HEK293 (cell line): ENCODE measurements at regions not wholly inside any gene's neighbourhood (a gene's known extent, or its start where the extent isn't known, plus 50 kb on each side); places are given as distances from the start of the nearest gene placed in this dataset.
A peak's percentile ranks its signal among the peaks of the same experiment; 100 is the strongest.

ENCODE experiments used
- HOXA7 ChIP-seq: sonication (generic); formaldehyde crosslinking; IDR thresholded peaks from 2 replicates; pipeline ENCODE4 v1.8.1; 2022; ENCODE audit warnings: missing genetic modification reagents, borderline replicate concordance
- HOXC10 ChIP-seq: sonication (generic); formaldehyde crosslinking; IDR thresholded peaks from 2 replicates; pipeline ENCODE4 v1.8.1; 2023; ENCODE audit warnings: mild to moderate bottlenecking, missing genetic modification reagents
- HOXD13 ChIP-seq: sonication (generic); formaldehyde crosslinking; IDR thresholded peaks from 2 replicates; pipeline ENCODE4 v1.8.0; 2022; ENCODE audit warnings: missing genetic modification reagents, borderline replicate concordance
- INSM2 ChIP-seq: fragments of 450-650 bp; formaldehyde crosslinking; IDR thresholded peaks from 2 replicates; pipeline ENCODE4 v1.5.1; 2016; ENCODE audit warnings: missing biosample characterization, missing genetic modification characterization
- MZF1 ChIP-seq: fragments of 450-650 bp; formaldehyde crosslinking; IDR thresholded peaks from 2 replicates; pipeline ENCODE4 v1.5.1; 2017; ENCODE audit warnings: missing biosample characterization, missing genetic modification characterization, borderline replicate concordance
- ZBTB20 ChIP-seq: fragments of 450-650 bp; formaldehyde crosslinking; IDR thresholded peaks from 2 replicates; pipeline ENCODE4 v1.5.1; 2016; ENCODE audit warnings: missing biosample characterization, missing genetic modification characterization
- ZBTB8A ChIP-seq: fragments of 450-650 bp; formaldehyde crosslinking; IDR thresholded peaks from 2 replicates; pipeline ENCODE4 v1.5.1; 2016; ENCODE audit warnings: missing biosample characterization, missing genetic modification characterization
- ZNF169 ChIP-seq: fragments of 450-650 bp; formaldehyde crosslinking; IDR thresholded peaks from 2 replicates; pipeline ENCODE4 v1.5.1; 2016; ENCODE audit warnings: missing biosample characterization, missing genetic modification characterization
- ZNF174 ChIP-seq: fragments of 450-650 bp; formaldehyde crosslinking; IDR thresholded peaks from 2 replicates; pipeline ENCODE4 v1.5.0; 2017; ENCODE audit warnings: missing biosample characterization, mild to moderate bottlenecking, missing genetic modification characterization
- ZNF266 ChIP-seq: fragments of 450-650 bp; formaldehyde crosslinking; IDR thresholded peaks from 2 replicates; pipeline ENCODE4 v1.5.1; 2016; ENCODE audit warnings: missing biosample characterization, missing genetic modification characterization, low read depth
- ZNF324 ChIP-seq: fragments of 450-650 bp; formaldehyde crosslinking; IDR thresholded peaks from 2 replicates; pipeline ENCODE4 v1.5.1; 2016; ENCODE audit warnings: missing biosample characterization, missing genetic modification characterization
- ZNF354C ChIP-seq: fragments of 450-650 bp; formaldehyde crosslinking; IDR thresholded peaks from 2 replicates; pipeline ENCODE4 v1.5.1; 2016; ENCODE audit warnings: missing biosample characterization, missing genetic modification characterization, low read depth, borderline replicate concordance
- ZNF404 ChIP-seq: fragments of 450-650 bp; formaldehyde crosslinking; IDR thresholded peaks from 2 replicates; pipeline ENCODE4 v1.5.1; 2017; ENCODE audit warnings: missing biosample characterization, missing genetic modification characterization
- ZNF423 ChIP-seq: fragments of 450-650 bp; formaldehyde crosslinking; IDR thresholded peaks from 2 replicates; pipeline ENCODE4 v1.5.1; 2016; ENCODE audit warnings: missing biosample characterization, missing genetic modification characterization
- ZNF510 ChIP-seq: fragments of 450-650 bp; formaldehyde crosslinking; IDR thresholded peaks from 2 replicates; pipeline ENCODE4 v1.5.1; 2018; ENCODE audit warnings: mild to moderate bottlenecking, missing genetic modification characterization, missing biosample characterization; ENCODE audit not compliant: insufficient replicate concordance
- ZNF514 ChIP-seq: fragments of 450-650 bp; formaldehyde crosslinking; IDR thresholded peaks from 2 replicates; pipeline ENCODE4 v1.5.1; 2016; ENCODE audit warnings: missing biosample characterization, missing genetic modification characterization
- ZNF521 ChIP-seq: fragments of 450-650 bp; formaldehyde crosslinking; IDR thresholded peaks from 2 replicates; pipeline ENCODE4 v1.5.1; 2017; ENCODE audit warnings: missing biosample characterization, mild to moderate bottlenecking, missing genetic modification characterization
- ZNF623 ChIP-seq: fragments of 450-650 bp; formaldehyde crosslinking; IDR thresholded peaks from 2 replicates; pipeline ENCODE4 v1.5.1; 2016; ENCODE audit warnings: missing biosample characterization, missing genetic modification characterization
- ZSCAN5A ChIP-seq: fragments of 450-650 bp; formaldehyde crosslinking; IDR thresholded peaks from 2 replicates; pipeline ENCODE4 v1.5.1; 2016; ENCODE audit warnings: missing biosample characterization, missing genetic modification characterization
- ZXDB ChIP-seq: fragments of 450-650 bp; formaldehyde crosslinking; IDR thresholded peaks from 2 replicates; pipeline ENCODE4 v1.5.1; 2016; ENCODE audit warnings: missing biosample characterization, missing genetic modification characterization
- TF ChIP-seq, protein P1 (sequence below): fragments of 450-650 bp; formaldehyde crosslinking; IDR thresholded peaks from 2 replicates; pipeline ENCODE4 v1.5.1; 2017; ENCODE audit warnings: missing biosample characterization, missing genetic modification characterization
- TF ChIP-seq, protein P2 (sequence below): fragments of 450-650 bp; formaldehyde crosslinking; optimal IDR thresholded peaks from 2 replicates; pipeline ENCODE3; 2016; ENCODE audit warnings: missing biosample characterization, mild to moderate bottlenecking, missing genetic modification characterization
- TF ChIP-seq, protein P3 (sequence below): fragments of 450-650 bp; formaldehyde crosslinking; IDR thresholded peaks from 2 replicates; pipeline ENCODE4 v1.5.1; 2016; ENCODE audit warnings: missing biosample characterization, missing genetic modification characterization, borderline replicate concordance
- TF ChIP-seq, protein P4 (sequence below): fragments of 450-650 bp; IDR thresholded peaks from 2 replicates; pipeline ENCODE4 v1.5.1; 2018; ENCODE audit warnings: missing biosample characterization, mild to moderate bottlenecking, missing genetic modification characterization
- TF ChIP-seq, protein P5 (sequence below): fragments of 450-650 bp; formaldehyde crosslinking; IDR thresholded peaks from 2 replicates; pipeline ENCODE4 v1.5.1; 2017; ENCODE audit warnings: missing biosample characterization, missing genetic modification characterization

- TF ChIP-seq INSM2 (tag by site-specific recombination): 0 out of 2 replicates have a peak, but pooled peaks have one; percentile 33
- TF ChIP-seq, protein P1, sequence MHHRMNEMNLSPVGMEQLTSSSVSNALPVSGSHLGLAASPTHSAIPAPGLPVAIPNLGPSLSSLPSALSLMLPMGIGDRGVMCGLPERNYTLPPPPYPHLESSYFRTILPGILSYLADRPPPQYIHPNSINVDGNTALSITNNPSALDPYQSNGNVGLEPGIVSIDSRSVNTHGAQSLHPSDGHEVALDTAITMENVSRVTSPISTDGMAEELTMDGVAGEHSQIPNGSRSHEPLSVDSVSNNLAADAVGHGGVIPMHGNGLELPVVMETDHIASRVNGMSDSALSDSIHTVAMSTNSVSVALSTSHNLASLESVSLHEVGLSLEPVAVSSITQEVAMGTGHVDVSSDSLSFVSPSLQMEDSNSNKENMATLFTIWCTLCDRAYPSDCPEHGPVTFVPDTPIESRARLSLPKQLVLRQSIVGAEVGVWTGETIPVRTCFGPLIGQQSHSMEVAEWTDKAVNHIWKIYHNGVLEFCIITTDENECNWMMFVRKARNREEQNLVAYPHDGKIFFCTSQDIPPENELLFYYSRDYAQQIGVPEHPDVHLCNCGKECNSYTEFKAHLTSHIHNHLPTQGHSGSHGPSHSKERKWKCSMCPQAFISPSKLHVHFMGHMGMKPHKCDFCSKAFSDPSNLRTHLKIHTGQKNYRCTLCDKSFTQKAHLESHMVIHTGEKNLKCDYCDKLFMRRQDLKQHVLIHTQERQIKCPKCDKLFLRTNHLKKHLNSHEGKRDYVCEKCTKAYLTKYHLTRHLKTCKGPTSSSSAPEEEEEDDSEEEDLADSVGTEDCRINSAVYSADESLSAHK (tag by site-specific recombination): peak; percentile 81
- TF ChIP-seq ZBTB8A (tag by site-specific recombination): peak; percentile 96
- TF ChIP-seq, protein P2, sequence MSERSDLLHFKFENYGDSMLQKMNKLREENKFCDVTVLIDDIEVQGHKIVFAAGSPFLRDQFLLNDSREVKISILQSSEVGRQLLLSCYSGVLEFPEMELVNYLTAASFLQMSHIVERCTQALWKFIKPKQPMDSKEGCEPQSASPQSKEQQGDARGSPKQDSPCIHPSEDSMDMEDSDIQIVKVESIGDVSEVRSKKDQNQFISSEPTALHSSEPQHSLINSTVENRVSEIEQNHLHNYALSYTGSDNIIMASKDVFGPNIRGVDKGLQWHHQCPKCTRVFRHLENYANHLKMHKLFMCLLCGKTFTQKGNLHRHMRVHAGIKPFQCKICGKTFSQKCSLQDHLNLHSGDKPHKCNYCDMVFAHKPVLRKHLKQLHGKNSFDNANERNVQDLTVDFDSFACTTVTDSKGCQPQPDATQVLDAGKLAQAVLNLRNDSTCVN: no peak
- TF ChIP-seq, protein P3, sequence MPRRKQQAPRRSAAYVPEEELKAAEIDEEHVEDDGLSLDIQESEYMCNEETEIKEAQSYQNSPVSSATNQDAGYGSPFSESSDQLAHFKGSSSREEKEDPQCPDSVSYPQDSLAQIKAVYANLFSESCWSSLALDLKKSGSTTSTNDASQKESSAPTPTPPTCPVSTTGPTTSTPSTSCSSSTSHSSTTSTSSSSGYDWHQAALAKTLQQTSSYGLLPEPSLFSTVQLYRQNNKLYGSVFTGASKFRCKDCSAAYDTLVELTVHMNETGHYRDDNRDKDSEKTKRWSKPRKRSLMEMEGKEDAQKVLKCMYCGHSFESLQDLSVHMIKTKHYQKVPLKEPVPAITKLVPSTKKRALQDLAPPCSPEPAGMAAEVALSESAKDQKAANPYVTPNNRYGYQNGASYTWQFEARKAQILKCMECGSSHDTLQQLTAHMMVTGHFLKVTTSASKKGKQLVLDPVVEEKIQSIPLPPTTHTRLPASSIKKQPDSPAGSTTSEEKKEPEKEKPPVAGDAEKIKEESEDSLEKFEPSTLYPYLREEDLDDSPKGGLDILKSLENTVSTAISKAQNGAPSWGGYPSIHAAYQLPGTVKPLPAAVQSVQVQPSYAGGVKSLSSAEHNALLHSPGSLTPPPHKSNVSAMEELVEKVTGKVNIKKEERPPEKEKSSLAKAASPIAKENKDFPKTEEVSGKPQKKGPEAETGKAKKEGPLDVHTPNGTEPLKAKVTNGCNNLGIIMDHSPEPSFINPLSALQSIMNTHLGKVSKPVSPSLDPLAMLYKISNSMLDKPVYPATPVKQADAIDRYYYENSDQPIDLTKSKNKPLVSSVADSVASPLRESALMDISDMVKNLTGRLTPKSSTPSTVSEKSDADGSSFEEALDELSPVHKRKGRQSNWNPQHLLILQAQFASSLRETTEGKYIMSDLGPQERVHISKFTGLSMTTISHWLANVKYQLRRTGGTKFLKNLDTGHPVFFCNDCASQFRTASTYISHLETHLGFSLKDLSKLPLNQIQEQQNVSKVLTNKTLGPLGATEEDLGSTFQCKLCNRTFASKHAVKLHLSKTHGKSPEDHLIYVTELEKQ (tag by site-specific recombination): peak; percentile 68
- TF ChIP-seq, protein P4, sequence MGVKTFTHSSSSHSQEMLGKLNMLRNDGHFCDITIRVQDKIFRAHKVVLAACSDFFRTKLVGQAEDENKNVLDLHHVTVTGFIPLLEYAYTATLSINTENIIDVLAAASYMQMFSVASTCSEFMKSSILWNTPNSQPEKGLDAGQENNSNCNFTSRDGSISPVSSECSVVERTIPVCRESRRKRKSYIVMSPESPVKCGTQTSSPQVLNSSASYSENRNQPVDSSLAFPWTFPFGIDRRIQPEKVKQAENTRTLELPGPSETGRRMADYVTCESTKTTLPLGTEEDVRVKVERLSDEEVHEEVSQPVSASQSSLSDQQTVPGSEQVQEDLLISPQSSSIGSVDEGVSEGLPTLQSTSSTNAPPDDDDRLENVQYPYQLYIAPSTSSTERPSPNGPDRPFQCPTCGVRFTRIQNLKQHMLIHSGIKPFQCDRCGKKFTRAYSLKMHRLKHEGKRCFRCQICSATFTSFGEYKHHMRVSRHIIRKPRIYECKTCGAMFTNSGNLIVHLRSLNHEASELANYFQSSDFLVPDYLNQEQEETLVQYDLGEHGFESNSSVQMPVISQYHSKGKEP (tag by site-specific recombination): peak; percentile 96
- TF ChIP-seq ZNF510 (tag by site-specific recombination): no peak
- no peak for TF ChIP-seq ZNF514 (tag by site-specific recombination)
- no peak for TF ChIP-seq ZNF623
- TF ChIP-seq HOXA7: no peak
- TF ChIP-seq ZNF354C (tag by site-specific recombination): no peak
- TF ChIP-seq ZBTB20 (tag by site-specific recombination): no peak
- peak; percentile 56; the same call in 1 of the 2 replicates for TF ChIP-seq ZNF423
- TF ChIP-seq ZXDB (tag by site-specific recombination): peak; percentile 72
- TF ChIP-seq ZNF521: no peak
- no peak for TF ChIP-seq HOXD13
- TF ChIP-seq ZNF324: no peak
- TF ChIP-seq, protein P5, sequence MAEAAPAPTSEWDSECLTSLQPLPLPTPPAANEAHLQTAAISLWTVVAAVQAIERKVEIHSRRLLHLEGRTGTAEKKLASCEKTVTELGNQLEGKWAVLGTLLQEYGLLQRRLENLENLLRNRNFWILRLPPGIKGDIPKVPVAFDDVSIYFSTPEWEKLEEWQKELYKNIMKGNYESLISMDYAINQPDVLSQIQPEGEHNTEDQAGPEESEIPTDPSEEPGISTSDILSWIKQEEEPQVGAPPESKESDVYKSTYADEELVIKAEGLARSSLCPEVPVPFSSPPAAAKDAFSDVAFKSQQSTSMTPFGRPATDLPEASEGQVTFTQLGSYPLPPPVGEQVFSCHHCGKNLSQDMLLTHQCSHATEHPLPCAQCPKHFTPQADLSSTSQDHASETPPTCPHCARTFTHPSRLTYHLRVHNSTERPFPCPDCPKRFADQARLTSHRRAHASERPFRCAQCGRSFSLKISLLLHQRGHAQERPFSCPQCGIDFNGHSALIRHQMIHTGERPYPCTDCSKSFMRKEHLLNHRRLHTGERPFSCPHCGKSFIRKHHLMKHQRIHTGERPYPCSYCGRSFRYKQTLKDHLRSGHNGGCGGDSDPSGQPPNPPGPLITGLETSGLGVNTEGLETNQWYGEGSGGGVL (tag by site-specific recombination): 0 out of 2 replicates have a peak, but pooled peaks have one; percentile 25
- no peak for TF ChIP-seq ZSCAN5A (tag by site-specific recombination)
- no peak for TF ChIP-seq ZNF174 (tag by site-specific recombination)
- TF ChIP-seq HOXC10: no peak
- no peak for TF ChIP-seq ZNF266
- no peak for TF ChIP-seq ZNF169 (tag by site-specific recombination)
- TF ChIP-seq MZF1: no peak
- TF ChIP-seq ZNF404 (tag by site-specific recombination): no peak
Observed at GRCh38 chr16:86363836-86364618, 146.3 kb upstream of the FOXF1 start (continued).
